Ishikawa (cell line): ENCODE measurements at regions not wholly inside any gene's neighbourhood (a gene's known extent, or its start where the extent isn't known, plus 50 kb on each side); places are given as distances from the start of the nearest gene placed in this dataset.

Experiments used
- EP300 ChIP-seq: IDR thresholded peaks from 2 replicates; pipeline ENCODE4 v1.6.1; 2012; ENCODE audit warnings: borderline replicate concordance
- REST ChIP-seq: IDR thresholded peaks from 2 replicates; pipeline ENCODE4 v1.6.1; 2012; ENCODE audit warnings: low read depth, mild to moderate bottlenecking

- TF ChIP-seq EP300 = no peak
- no peak for TF ChIP-seq REST
Measured at GRCh38 chr1:168836469-168836868, 107.5 kb upstream of the DPT start.
